ENCODE measurements at regions not wholly inside any gene's neighbourhood (a gene's known extent, or its start where the extent isn't known, plus 50 kb on each side); places are given as distances from the start of the nearest gene placed in this dataset.

GRCh38 chr14:21997300-21997699, 323.7 kb upstream of the OR4E1 start:
- TF ChIP-seq CTCF (IDR thresholded peaks at IDR 0.05) (no peak), POLR2A (IDR thresholded peaks at IDR 0.05) (no peak)
